ENCODE measurements at regions not wholly inside any gene's neighbourhood (a gene's known extent, or its start where the extent isn't known, plus 50 kb on each side); places are given as distances from the start of the nearest gene placed in this dataset.

- Histone ChIP-seq H3K9me3 (no peaks in the 10 kb centered on the region), H3K4me3 (no peak overlapping the region), H3K36me3 (no peaks in the 10 kb centered on the region), H3K27me3 (replicated peaks; ENCODE audit: insufficient read depth) (no peaks in the 10 kb centered on the region), H3K27ac (no peak overlapping the region), H3K4me1 (replicated peaks) (no peaks in the 10 kb centered on the region)
- TF ChIP-seq CTCF (IDR thresholded peaks at IDR 0.05) (peak in 1 of 4 experiments; percentile 21), POLR2AphosphoS5 (IDR thresholded peaks at IDR 0.05) (no peak), POLR2A (IDR thresholded peaks at IDR 0.05) (no peak)
- WGBS: 78% methylated on average over 2 of the region's 2 CpGs
- intact Hi-C loops (cut with DNase I): no loop called here
- DNase-seq (ENCODE audit: low spot score): no peak
Observed at GRCh38 chr10:61024856-61025201, 80.8 kb upstream of the RHOBTB1 start.

GRCh38 chr10:61024151-61024855, 80.3 kb upstream of the RHOBTB1 start:
- no peak for DNase-seq (ENCODE audit: low spot score)
- Histone ChIP-seq H3K4me1 (replicated peaks) (no peaks in the 10 kb centered on the region), H3K4me3 (no peak overlapping the region), H3K27ac (no peak overlapping the region), H3K9me3 (no peaks in the 10 kb centered on the region), H3K36me3 (no peaks in the 10 kb centered on the region), H3K27me3 (replicated peaks; ENCODE audit: insufficient read depth) (no peaks in the 10 kb centered on the region)
- no peak for TF ChIP-seq CTCF (IDR thresholded peaks at IDR 0.05)
- TF ChIP-seq POLR2AphosphoS5 (IDR thresholded peaks at IDR 0.05): no peak
- no peak for TF ChIP-seq POLR2A (IDR thresholded peaks at IDR 0.05)
- intact Hi-C loops (cut with DNase I): no loop called here
- 43% methylated on average over 1 of the region's 1 CpG for WGBS

- TF ChIP-seq POLR2A (IDR thresholded peaks at IDR 0.05) (no peak), CTCF (IDR thresholded peaks at IDR 0.05) (no peak), POLR2AphosphoS5 (IDR thresholded peaks at IDR 0.05) (no peak)
- H3K9me3 ChIP-seq: no peaks in the 10 kb centered on the region
- H3K4me1 ChIP-seq (replicated peaks): no peaks in the 10 kb centered on the region
- H3K36me3 ChIP-seq: no peaks in the 10 kb centered on the region
- H3K27ac ChIP-seq: no peak overlapping the region
- DNase-seq (ENCODE audit: low spot score): no peak
- H3K27me3 ChIP-seq (replicated peaks; ENCODE audit: insufficient read depth): no peaks in the 10 kb centered on the region
- no peak overlapping the region for H3K4me3 ChIP-seq
- intact Hi-C loops (cut with DNase I): no loop called here
Observed at GRCh38 chr10:61023053-61023452, 79.1 kb upstream of the RHOBTB1 start.

GRCh38 chr10:61021926-61022325, 77.9 kb upstream of the RHOBTB1 start:
- Histone ChIP-seq H3K4me3 (no peak overlapping the region), H3K27me3 (replicated peaks; ENCODE audit: insufficient read depth) (no peaks in the 10 kb centered on the region), H3K36me3 (no peaks in the 10 kb centered on the region), H3K9me3 (no peaks in the 10 kb centered on the region), H3K4me1 (replicated peaks) (no peaks in the 10 kb centered on the region), H3K27ac (no peak overlapping the region)
- DNase-seq (ENCODE audit: low spot score): no peak
- intact Hi-C loops (cut with DNase I): no loop called here
- 81% methylated on average over 2 of the region's 2 CpGs for WGBS
- TF ChIP-seq CTCF (IDR thresholded peaks at IDR 0.05): no peak
- no peak for TF ChIP-seq POLR2AphosphoS5 (IDR thresholded peaks at IDR 0.05)
- TF ChIP-seq POLR2A (IDR thresholded peaks at IDR 0.05): no peak

GRCh38 chr10:61020420-61021158, 76.6 kb upstream of the RHOBTB1 start:
- 77% methylated on average over 3 of the region's 3 CpGs for WGBS
- Histone ChIP-seq H3K4me1 (replicated peaks) (no peaks in the 10 kb centered on the region), H3K27me3 (replicated peaks; ENCODE audit: insufficient read depth) (no peaks in the 10 kb centered on the region), H3K9me3 (no peaks in the 10 kb centered on the region), H3K4me3 (no peak overlapping the region), H3K27ac (no peak overlapping the region), H3K36me3 (no peaks in the 10 kb centered on the region)
- no peak for DNase-seq (ENCODE audit: low spot score)
- intact Hi-C loops (cut with DNase I): no loop called here
- TF ChIP-seq POLR2AphosphoS5 (IDR thresholded peaks at IDR 0.05) (no peak), POLR2A (IDR thresholded peaks at IDR 0.05) (no peak), CTCF (IDR thresholded peaks at IDR 0.05) (no peak)

All from prostate gland (tissue), 2 donors.